ENCODE measurements at regions not wholly inside any gene's neighbourhood (a gene's known extent, or its start where the extent isn't known, plus 50 kb on each side); places are given as distances from the start of the nearest gene placed in this dataset.

DNA sequence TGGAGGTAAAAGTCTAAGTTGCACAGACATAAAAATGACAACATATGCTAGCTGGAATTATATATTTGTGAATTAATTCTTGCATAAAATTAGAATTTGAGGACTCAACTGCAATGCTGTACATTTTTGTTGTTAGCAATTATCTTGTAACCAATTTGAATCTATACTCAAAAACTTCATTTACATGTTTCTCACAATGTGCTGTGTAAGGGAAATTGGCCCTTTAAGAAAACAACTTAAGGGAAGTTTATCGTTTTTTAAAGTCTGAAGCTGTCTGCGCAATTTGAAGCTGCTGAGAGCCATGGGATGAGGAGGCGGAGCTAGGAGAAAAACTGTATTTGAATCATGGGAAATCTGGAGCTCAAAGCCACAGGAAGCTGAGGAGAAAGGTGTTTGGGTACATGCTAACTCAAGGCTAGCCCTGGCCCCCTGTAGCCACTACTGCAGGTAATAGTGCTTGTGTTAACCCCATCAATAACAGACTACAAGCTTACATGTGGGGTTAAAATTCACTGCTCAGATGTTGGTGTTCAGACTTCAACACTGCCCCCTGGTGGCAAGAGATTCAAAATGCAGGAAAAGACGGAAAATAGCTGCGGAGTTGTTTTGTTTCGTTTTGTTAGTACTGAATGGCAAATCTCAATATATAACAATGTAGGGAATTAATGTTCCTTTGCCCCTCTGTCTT, 126.1 kb downstream of the BRD1 start:
- no peak for TF ChIP-seq POLR2AphosphoS5 (IDR thresholded peaks at IDR 0.05; ENCODE audit: low read depth, low read length)
- no peak for TF ChIP-seq FOXJ3 (CRISPR knock-in tag; IDR thresholded peaks at IDR 0.05; ENCODE audit: borderline replicate concordance)
- TF ChIP-seq, protein P1, sequence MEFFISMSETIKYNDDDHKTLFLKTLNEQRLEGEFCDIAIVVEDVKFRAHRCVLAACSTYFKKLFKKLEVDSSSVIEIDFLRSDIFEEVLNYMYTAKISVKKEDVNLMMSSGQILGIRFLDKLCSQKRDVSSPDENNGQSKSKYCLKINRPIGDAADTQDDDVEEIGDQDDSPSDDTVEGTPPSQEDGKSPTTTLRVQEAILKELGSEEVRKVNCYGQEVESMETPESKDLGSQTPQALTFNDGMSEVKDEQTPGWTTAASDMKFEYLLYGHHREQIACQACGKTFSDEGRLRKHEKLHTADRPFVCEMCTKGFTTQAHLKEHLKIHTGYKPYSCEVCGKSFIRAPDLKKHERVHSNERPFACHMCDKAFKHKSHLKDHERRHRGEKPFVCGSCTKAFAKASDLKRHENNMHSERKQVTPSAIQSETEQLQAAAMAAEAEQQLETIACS (CRISPR knock-in tag; IDR thresholded peaks at IDR 0.05), result no peak
- TF ChIP-seq ZFX (CRISPR knock-in tag; IDR thresholded peaks at IDR 0.05; ENCODE audit: low read depth), result no peak
- TF ChIP-seq RAD21 (CRISPR knock-in tag; IDR thresholded peaks at IDR 0.05), result no peak
- TF ChIP-seq JUND (CRISPR knock-in tag; IDR thresholded peaks at IDR 0.05), result no peak

Data from HepG2 (cell line).